ENCODE measurements at regions not wholly inside any gene's neighbourhood (a gene's known extent, or its start where the extent isn't known, plus 50 kb on each side); places are given as distances from the start of the nearest gene placed in this dataset.

DNA sequence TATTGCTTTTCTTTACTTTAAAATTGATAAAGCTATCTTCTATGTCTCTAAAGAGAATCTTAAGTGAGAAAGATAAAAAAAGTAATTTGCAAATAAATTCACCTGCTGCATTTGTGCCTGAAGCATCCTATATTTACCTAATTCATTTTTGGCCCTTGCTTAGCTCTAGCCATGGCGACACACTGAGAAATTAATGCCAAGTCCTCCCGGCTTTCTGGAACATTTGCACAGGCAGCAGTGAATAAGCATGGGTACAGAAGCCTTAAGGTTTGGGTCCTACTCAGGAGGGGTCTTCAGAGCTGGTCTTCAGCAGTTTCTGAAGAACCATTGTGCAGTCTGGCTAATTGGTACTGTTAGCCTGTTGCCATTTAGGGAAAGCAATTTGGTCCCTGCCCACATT, 73.9 kb upstream of the ZEB2 start:
- DNase-seq = no peak

DNA sequence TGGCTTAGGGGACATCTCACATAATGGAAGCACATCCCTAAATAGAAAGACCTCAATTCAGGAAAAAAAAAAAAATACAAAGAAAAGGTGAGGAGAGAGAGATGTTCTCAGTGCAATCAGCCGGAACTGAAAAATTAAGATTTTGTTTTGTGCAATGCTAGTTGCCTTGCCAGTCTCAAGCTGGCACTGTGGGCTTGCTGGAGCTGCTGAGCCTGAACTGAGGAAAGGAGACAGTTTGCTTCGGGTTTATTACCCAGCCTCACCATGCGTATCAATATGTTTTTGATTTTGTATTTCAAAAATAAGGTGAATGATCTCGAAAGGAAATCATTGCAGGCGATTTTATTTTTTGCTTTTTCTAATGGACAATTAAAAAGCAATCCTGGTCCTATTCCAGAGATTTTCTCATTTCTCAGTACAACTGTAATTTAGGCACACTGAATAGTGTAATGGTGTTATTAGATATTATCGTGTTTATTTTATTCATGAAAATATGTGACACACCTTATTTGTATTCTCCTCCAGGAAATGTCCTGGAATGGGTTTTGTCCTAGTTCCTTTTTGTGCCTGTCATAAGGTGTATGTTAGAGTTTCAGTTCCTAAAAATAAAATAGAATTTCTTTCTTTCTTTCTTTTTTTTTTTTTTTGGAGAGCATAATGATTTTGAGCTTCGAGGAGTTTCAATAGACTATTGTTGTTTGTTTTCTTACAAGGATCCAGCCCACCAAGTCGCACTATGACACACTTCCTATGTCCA, 72.8 kb upstream of the ZEB2 start:
- DNase-seq = peak; percentile 34

DNA sequence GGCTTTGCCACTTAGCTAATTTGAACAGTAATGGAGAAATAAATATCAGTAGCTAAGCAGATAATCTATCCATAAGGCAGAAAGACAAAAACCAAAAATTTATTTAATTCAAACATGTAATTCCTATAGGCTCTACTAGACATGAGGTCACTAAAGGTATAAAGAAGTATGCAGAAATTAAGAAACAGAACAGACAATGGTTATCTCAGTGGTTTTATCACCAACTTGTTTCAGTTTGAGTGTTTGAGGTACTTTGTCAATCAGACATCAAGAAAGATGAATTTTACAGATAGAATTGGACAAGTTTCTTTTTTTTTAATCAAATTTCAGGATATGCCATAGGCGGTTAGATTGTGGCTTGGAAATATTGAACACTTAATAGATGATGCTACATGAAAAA, 67.4 kb upstream of the ZEB2 start:
- DNase-seq = no peak

DNA sequence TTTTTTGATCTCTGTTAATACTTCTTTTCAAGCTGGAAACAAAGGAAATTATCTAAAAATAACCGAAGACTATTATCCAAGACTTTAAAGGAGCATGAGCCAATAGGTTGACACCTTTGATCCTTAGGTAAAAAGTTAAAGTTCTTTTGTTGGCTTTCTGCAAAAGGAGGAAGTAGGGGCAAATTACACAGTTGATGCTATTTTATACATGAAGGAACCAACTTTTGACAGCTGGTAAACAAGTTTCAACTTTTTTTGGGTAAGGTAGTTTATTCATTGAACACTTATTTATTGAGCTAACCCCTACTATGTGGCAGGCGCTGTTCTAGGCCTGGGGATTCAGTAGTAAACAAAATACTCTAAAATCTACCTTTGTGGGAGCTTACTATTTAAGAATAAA, 66.6 kb upstream of the ZEB2 start:
- no peak for DNase-seq

DNA sequence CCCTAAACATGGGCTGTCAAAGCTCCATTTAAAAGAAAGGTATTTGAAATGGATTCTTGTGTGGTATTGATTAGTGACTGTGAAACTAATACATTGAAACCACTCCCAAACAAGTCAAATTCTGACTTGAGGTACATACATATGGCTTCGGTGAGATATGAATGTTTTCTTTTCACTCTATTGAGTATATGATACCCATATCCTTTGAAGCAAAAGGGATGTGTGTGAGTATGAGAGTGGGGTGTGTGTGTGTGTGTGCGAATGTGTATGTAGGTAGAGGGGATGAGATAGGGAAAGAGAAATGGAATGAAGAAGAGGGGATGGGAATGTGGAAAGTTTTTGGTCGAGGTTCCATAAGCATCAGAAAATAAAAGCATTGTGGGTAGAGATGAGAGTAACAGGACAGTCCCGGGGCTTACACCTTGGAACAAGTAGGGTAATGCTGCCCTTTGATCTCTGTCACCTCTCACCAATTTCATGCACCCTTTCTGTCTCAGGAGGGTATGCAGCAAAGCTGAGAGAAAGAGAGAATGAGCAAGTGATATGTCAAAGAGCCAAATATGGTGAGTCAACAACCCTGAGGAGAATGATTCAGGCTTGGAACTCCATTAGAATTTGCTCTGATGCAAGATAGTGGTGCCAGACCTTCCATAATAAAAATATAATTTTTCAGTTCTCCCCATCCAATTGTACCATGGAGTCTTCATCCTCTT, 64.0 kb upstream of the ZEB2 start:
- DNase-seq = no peak

DNA sequence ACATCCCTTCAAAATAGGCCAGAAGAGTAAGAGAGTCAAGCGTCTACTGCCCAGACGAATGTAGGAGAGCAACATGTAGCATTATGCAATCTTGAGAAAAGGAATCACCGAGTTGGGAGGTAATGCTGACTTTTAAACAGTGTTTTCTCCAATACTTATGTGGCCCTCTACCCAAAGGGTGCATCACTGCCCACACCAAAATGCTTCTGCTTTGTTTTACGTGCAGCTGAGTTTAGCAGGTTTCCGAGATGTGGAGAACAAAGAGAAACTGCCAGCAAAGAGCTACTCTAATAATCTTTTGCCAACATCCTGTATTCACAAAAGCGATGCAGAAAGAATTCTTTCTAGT, 63.4 kb upstream of the ZEB2 start:
- no peak for DNase-seq

DNA sequence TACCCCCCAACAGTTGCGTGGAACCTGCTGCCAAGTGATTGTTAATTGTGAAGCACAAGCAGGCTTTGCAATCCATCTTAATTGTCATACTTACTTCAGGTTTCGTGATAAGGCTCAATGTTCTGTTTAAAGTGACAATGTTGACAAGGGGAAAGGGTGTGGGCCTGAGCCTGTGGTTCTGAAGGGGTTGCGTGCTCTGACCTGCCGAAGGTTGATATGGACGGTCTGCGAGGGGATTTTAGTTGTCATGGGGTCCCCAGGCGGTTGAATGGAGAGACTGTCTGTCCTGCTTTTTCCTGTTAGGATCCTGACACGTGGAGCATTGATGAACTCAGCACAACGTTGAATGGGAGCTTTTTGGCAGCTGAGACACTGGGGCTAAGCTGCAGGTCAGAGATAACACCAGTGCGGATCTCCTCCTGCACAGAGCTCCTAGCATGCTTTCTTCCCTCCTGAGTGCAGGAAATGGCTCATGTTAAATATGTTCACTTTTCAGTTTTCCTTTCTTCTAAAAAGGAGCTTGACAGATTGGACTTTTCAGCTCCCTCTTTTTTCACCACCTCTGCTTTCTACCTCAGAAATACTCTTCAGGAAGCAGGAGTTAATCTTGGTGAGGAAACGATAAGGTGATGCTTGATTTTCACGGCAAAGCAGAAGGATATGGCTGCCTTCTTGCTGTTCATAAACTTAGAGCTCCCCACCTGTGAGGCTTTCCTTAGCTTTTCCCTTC, 62.9 kb upstream of the ZEB2 start:
- no peak for DNase-seq

DNA sequence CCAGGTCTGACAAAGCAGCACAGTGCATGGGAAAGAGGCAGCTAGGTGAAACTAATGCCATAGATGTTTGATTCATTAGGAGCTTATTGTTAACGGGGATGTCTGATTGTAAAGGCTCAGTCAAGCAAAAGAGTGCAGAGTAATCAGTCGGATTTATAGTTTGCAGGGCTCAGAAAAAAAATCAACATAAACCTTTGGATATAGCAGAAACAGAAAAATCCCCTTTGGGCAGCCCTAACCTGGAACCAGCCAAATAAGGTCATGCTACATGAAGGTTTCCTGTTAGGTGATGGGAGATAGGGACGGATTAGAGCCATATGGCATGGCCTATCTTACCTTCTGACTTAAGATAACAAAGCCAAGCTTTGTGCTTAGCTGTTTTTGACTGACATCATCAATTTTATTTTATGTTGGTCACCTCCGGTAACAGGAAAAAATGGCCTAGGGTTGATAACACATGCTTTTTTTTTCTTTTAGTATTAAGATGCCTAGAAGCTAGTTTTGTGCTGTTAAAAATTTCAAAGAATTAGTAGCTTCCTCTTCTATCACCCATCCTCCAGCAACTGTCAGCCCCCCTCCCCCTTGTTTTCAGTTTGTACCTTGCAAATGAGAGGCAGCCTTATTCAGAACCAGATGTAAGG, 60.7 kb upstream of the ZEB2 start:
- DNase-seq = no peak

DNA sequence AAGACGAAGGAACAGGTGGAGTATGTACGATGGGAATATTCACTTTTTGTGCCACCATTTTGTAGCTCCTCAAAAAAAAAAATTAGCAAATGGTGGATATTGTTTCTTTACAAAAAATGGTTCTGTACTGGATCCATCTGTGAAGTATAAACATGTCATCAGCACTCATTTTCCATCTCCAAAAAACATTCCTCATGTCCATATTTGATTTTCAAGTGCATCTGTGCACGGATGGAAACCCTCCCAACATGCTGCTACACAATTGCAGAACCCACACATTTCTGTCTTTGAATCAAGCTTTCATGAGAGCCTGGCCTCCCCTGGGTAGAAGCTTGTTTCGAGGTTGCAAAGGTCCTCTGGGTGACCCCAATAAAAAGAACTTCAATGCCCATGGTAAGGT, 59.6 kb upstream of the ZEB2 start:
- no peak for DNase-seq

DNA sequence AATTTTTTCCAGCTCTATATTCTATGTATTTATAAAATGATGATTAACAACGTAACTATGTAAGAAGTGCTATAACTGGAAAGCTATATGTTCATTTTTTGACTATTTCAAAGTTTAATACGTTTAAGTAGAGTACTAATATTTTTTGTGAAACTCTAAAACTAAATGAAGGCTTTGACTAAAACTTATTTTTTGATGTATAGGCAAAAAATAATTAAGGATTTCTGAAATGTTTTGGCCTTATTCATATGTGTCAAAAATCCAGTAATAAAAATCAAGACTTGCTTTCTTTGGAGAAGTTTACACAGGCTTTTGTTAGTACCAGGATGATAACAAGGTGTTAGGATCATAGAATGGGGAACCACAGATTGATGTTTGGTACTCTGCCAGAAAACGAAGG, 58.2 kb upstream of the ZEB2 start:
- DNase-seq = no peak

DNA sequence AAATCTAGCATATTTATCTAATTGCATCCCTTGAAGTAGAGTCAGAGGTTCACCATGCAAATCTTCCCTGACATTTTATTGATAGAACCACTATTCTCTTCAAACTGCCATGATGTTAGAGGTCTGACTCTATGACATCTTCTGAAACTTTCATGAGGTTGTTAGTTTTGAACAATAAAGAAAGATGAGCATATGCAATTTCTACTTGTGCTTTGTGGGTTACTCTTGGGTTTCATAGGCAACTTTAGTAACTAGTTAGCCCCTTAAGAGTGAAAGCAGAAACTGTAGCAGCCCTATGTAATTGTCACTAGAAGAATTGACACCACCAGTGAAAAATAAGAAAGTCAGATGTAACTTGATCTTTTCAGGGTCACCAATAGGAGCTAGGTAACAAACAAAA, 53.1 kb upstream of the ZEB2 start:
- DNase-seq = no peak

DNA sequence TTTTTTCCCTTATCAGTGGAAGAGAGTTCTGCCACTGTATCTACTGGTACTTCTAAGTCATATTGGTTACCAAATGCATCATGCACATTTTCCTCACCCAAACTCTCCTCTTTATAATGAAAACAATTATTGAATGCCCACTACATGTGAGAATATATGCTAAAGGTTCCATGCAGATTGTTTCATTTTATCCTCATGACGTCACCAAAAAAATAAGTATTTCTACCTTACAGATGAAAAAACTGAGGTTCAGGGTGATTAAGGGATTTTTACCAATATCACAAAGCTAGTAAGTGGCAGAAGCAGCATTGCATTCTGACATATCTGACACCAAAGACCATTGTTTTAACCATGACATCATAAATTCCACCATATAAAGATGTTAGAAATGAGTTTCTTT, 51.9 kb upstream of the ZEB2 start:
- no peak for DNase-seq

DNA sequence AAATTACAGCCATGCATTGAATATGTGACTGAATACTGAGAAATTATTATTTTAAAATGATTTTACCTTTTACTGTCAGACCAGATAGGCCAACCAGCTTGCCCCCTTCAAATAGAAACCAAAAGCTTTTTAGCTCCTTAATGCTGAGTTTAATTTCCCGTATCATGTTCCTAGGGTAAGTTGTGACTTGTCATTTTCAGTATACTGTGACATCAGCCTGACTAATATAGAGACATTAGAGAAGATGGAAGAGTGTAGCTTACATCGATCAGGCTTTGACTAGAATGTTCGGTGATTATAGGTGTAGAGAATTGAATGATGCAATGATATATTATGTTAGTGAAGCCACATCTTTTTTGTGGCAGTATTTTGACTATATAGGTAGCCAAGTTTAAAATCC, 50.6 kb upstream of the ZEB2 start:
- DNase-seq = no peak
